H1 (cell line): ENCODE measurements at regions not wholly inside any gene's neighbourhood (a gene's known extent, or its start where the extent isn't known, plus 50 kb on each side); places are given as distances from the start of the nearest gene placed in this dataset.

Experiments used
- CTCF ChIA-PET: fragments of 300-600 bp; sonication (Branson Sonifier 250); formaldehyde crosslinking; loops from one replicate; lab custom pipeline; 2021; ENCODE audit not compliant: partially characterized antibody; lab: Charles Lee
- POLR2A ChIA-PET: fragments of 300-600 bp; sonication (Branson Sonifier 250); formaldehyde crosslinking; loops from one replicate; lab custom pipeline; 2021; ENCODE audit warnings: inconsistent platforms; ENCODE audit not compliant: partially characterized antibody; lab: Charles Lee
- DNase-seq, 2 experiments: peaks; one replicate each; pipeline versions ENCODE4 v3.0.0 to v3.0.0-alpha.2; 2010 to 2022; ENCODE audit warnings: low spot score in 2 of 2, low read depth in 1 of 2, mixed read lengths in 1 of 2
- FAIRE-seq: peaks from 2 replicates; lab custom pipeline; 2011; peaks lifted over from hg19 to GRCh38; lab: Jason Lieb, UNC
- H2AFZ ChIP-seq: 2 replicates; pipeline ENCODE4 v1.8.1; 2012; ENCODE audit warnings: low read length, inconsistent platforms
- H2AK5ac ChIP-seq: 2 replicates; pipeline ENCODE4 v1.6.1; 2013; ENCODE audit warnings: low read depth, low read length
- H2BK120ac ChIP-seq: replicated peaks from 2 replicates; pipeline ENCODE3; 2013; ENCODE audit warnings: low read depth, low read length, inconsistent platforms
- H2BK12ac ChIP-seq: 2 replicates; pipeline ENCODE4 v1.6.1; 2013; ENCODE audit warnings: low read depth, low read length
- H2BK15ac ChIP-seq: 2 replicates; pipeline ENCODE4 v1.6.1; 2013; ENCODE audit warnings: low read length
- H2BK20ac ChIP-seq: 2 replicates; pipeline ENCODE4 v1.6.1; 2013; ENCODE audit warnings: low read length
- H2BK5ac ChIP-seq: 2 replicates; pipeline ENCODE4 v1.6.1; 2013; ENCODE audit warnings: low read depth, low read length
- H3K14ac ChIP-seq: 2 replicates; pipeline ENCODE4 v1.6.1; 2013; ENCODE audit warnings: inconsistent platforms; ENCODE audit not compliant: insufficient read length
- H3K18ac ChIP-seq: 2 replicates; pipeline ENCODE4 v1.6.1; 2013; ENCODE audit warnings: low read length; ENCODE audit errors: extremely low read depth
- H3K23ac ChIP-seq: 2 replicates; pipeline ENCODE4 v1.6.1; 2013; ENCODE audit warnings: inconsistent platforms; ENCODE audit not compliant: insufficient read length
- H3K23me2 ChIP-seq: 2 replicates; pipeline ENCODE4 v1.6.1; 2013; ENCODE audit warnings: low read depth, low read length
- H3K27ac ChIP-seq: 2 replicates; pipeline ENCODE4 v1.6.1; 2011; ENCODE audit warnings: low read depth, low read length, inconsistent platforms
- H3K27me3 ChIP-seq, 4 experiments: replicated peaks in 1 of 4; 1 replicate in 1 of 4; 2 replicates in 3 of 4; pipeline versions ENCODE4 v1.6.1 to v1.8.1; 2011 to 2013; ENCODE audit warnings: low read length in 3 of 4, mild to moderate bottlenecking in 3 of 4, inconsistent platforms in 2 of 4, mixed read lengths in 2 of 4, moderate library complexity in 1 of 4; ENCODE audit not compliant: control insufficient read depth in 3 of 4, insufficient read depth in 3 of 4; ENCODE audit errors: extremely low read depth in 1 of 4
- H3K36me3 ChIP-seq, 4 experiments: 2 replicates each; pipeline versions ENCODE4 v1.6.1 to v1.8.1; 2011 to 2013; ENCODE audit warnings: mild to moderate bottlenecking in 4 of 4, low read length in 3 of 4, moderate library complexity in 2 of 4, control low read depth in 1 of 4, inconsistent platforms in 1 of 4; ENCODE audit not compliant: insufficient read depth in 4 of 4, control insufficient read depth in 2 of 4
- H3K4ac ChIP-seq: replicated peaks from 2 replicates; pipeline ENCODE3; 2013; ENCODE audit warnings: low read length, low read depth, mixed read lengths, inconsistent platforms; ENCODE audit not compliant: insufficient read length
- H3K4me1 ChIP-seq, 4 experiments: replicated peaks in 1 of 4; 1 replicate in 1 of 4; 2 replicates in 3 of 4; pipeline versions ENCODE4 v1.6.1 to v1.8.1; 2011 to 2013; ENCODE audit warnings: low read length in 3 of 4, inconsistent platforms in 2 of 4, mixed read lengths in 1 of 4; ENCODE audit not compliant: insufficient read depth in 4 of 4, control insufficient read depth in 3 of 4
- H3K4me2 ChIP-seq, 2 experiments: 2 replicates each; pipeline versions ENCODE4 v1.6.1 to v1.8.1; 2011 to 2013; ENCODE audit warnings: low read depth in 2 of 2, low read length in 2 of 2, control low read depth in 1 of 2, inconsistent platforms in 1 of 2, mild to moderate bottlenecking in 1 of 2; ENCODE audit not compliant: insufficient read depth in 1 of 2
- H3K4me3 ChIP-seq, 4 experiments: fragments of 200-600, 300-600 bp in 1 of 4; sonication (generic), shearing (Covaris generic), sonication (Bioruptor Twin) in 1 of 4; 2 replicates each; pipeline versions ENCODE4 v1.5.1 to v1.8.1; 2011 to 2016; ENCODE audit warnings: low read length in 4 of 4, low read depth in 3 of 4, control low read depth in 2 of 4, inconsistent platforms in 2 of 4, mild to moderate bottlenecking in 2 of 4, mixed read lengths in 1 of 4, moderate library complexity in 1 of 4; ENCODE audit not compliant: insufficient read depth in 2 of 4; ENCODE audit errors: extremely low read depth in 1 of 4
- H3K56ac ChIP-seq: replicated peaks from 2 replicates; pipeline ENCODE3; 2013; ENCODE audit warnings: low read depth, mild to moderate bottlenecking, mixed read lengths, low read length, inconsistent platforms; ENCODE audit not compliant: insufficient read length
- H3K79me1 ChIP-seq: 2 replicates; pipeline ENCODE4 v1.6.1; 2013; ENCODE audit warnings: low read depth, low read length, control low read depth
- H3K79me2 ChIP-seq, 2 experiments: 2 replicates each; pipeline versions ENCODE4 v1.6.1 to v1.8.1; 2012 to 2013; ENCODE audit warnings: low read length in 2 of 2, mild to moderate bottlenecking in 2 of 2, inconsistent platforms in 1 of 2; ENCODE audit not compliant: insufficient read depth in 2 of 2, control insufficient read depth in 1 of 2
- H3K9ac ChIP-seq, 4 experiments: replicated peaks in 1 of 4; 1 replicate in 1 of 4; 2 replicates in 3 of 4; pipeline versions ENCODE4 v1.6.1 to v1.8.1; 2011 to 2013; ENCODE audit warnings: low read depth in 3 of 4, low read length in 3 of 4, control low read depth in 2 of 4, mild to moderate bottlenecking in 2 of 4, moderate library complexity in 2 of 4, inconsistent platforms in 1 of 4; ENCODE audit errors: extremely low read depth in 1 of 4
- H3K9me3 ChIP-seq, 2 experiments: 2 replicates each; pipeline versions ENCODE4 v1.6.1 to v1.8.1; 2012 to 2013; ENCODE audit warnings: mild to moderate bottlenecking in 2 of 2, moderate library complexity in 2 of 2, control low read depth in 1 of 2, inconsistent platforms in 1 of 2, low read depth in 1 of 2, low read length in 1 of 2, mixed read lengths in 1 of 2; ENCODE audit not compliant: insufficient read depth in 2 of 2
- H4K20me1 ChIP-seq, 2 experiments: replicated peaks in 1 of 2; 2 replicates each; pipeline versions ENCODE3 to v1.8.1; 2011 to 2013; ENCODE audit warnings: inconsistent platforms in 2 of 2, low read length in 2 of 2, mild to moderate bottlenecking in 1 of 2; ENCODE audit not compliant: insufficient read depth in 2 of 2, control insufficient read depth in 1 of 2
- H4K5ac ChIP-seq: 2 replicates; pipeline ENCODE4 v1.6.1; 2013; ENCODE audit warnings: low read length, low read depth, mixed read lengths, inconsistent platforms; ENCODE audit not compliant: insufficient read length
- H4K8ac ChIP-seq: 2 replicates; pipeline ENCODE4 v1.8.0; 2013; ENCODE audit warnings: mild to moderate bottlenecking, moderate library complexity, low read length, inconsistent platforms; ENCODE audit not compliant: insufficient read depth; ENCODE audit errors: extremely low read depth
- H4K91ac ChIP-seq: replicated peaks from 2 replicates; pipeline ENCODE3; 2013; ENCODE audit warnings: low read length, mixed read lengths, inconsistent platforms; ENCODE audit not compliant: insufficient read length
- ATF2 ChIP-seq: IDR thresholded peaks from 2 replicates; pipeline ENCODE4 v1.6.1; 2012; ENCODE audit warnings: low read length, inconsistent platforms
- CTBP2 ChIP-seq: IDR thresholded peaks from 2 replicates; pipeline ENCODE4 v1.7.0; 2011; ENCODE audit warnings: borderline replicate concordance, mild to moderate bottlenecking, moderate library complexity, mixed read lengths, low read length; ENCODE audit not compliant: insufficient read depth, insufficient read length
- E2F6 ChIP-seq: IDR thresholded peaks from 2 replicates; pipeline ENCODE4 v1.6.1; 2012; ENCODE audit warnings: inconsistent platforms
- EGR1 ChIP-seq: IDR thresholded peaks from 2 replicates; pipeline ENCODE4 v1.6.1; 2011; ENCODE audit warnings: low read depth, low read length, borderline replicate concordance
- JUN ChIP-seq: IDR thresholded peaks from 2 replicates; pipeline ENCODE4 v1.6.1; 2011; ENCODE audit warnings: low read depth, mild to moderate bottlenecking, improper control_type of control experiment, low read length
- KDM4A ChIP-seq: IDR thresholded peaks from one replicate; pipeline ENCODE4 v1.7.1; 2012; ENCODE audit warnings: low read depth, mild to moderate bottlenecking, moderate library complexity, low read length, inconsistent platforms; ENCODE audit not compliant: severe bottlenecking
- RXRA ChIP-seq: IDR thresholded peaks from 2 replicates; pipeline ENCODE4 v1.6.1; 2011; ENCODE audit warnings: low read depth, mild to moderate bottlenecking, low read length, moderate library complexity; ENCODE audit not compliant: insufficient read depth
- SP4 ChIP-seq: IDR thresholded peaks from 2 replicates; pipeline ENCODE4 v1.6.1; 2012; ENCODE audit warnings: low read length, inconsistent platforms
- SUZ12 ChIP-seq: fragments of 200-600 bp; sonication (generic); IDR thresholded peaks from 2 replicates; pipeline ENCODE4 v1.6.1; 2012; ENCODE audit warnings: mild to moderate bottlenecking, inconsistent platforms, low read length, moderate library complexity, mixed read lengths
- TBP ChIP-seq: IDR thresholded peaks from 2 replicates; pipeline ENCODE4 v1.6.1; 2011; ENCODE audit warnings: low read depth, low read length, improper control_type of control experiment
- WGBS, 2 experiments: shearing (Covaris generic) in 1 of 2; methylation state at CpG; one replicate each; pipeline versions ENCODE4 v1.1.6 to v1.1.7; 2013 to 2015; ENCODE audit warnings: low lambda C conversion rate in 2 of 2, mixed read lengths in 2 of 2, inconsistent platforms in 1 of 2, low coverage in 1 of 2, missing lambda C conversion rate in 1 of 2; ENCODE audit not compliant: insufficient replicate concordance in 2 of 2, insufficient coverage in 1 of 2, insufficient read length in 1 of 2; ENCODE audit errors: extremely low coverage in 1 of 2, missing lambda C conversion rate in 1 of 2; 5-methylcytosine and 5-hydroxymethylcytosine counted together

- Histone ChIP-seq H3K56ac (no peak overlapping the region), H3K27me3 (no peaks in the 10 kb centered on the region), H2BK20ac (no peak overlapping the region), H4K20me1 (no peaks in the 10 kb centered on the region), H3K4ac (no peak overlapping the region), H3K4me3 (no peak overlapping the region), H3K23ac (no peak overlapping the region), H2BK15ac (no peak overlapping the region), H3K4me2 (no peak overlapping the region), H2AK5ac (no peak overlapping the region), H4K5ac (no peak overlapping the region), H3K4me1 (no peaks in the 10 kb centered on the region), H3K9ac (no peak overlapping the region), H4K91ac (no peak overlapping the region), H3K79me2 (no peaks in the 10 kb centered on the region), H2BK12ac (no peak overlapping the region), H2AFZ (no peak overlapping the region), H2BK120ac (no peak overlapping the region), H4K8ac (no peak overlapping the region), H3K9me3 (no peaks in the 10 kb centered on the region), H3K27ac (no peak overlapping the region), H3K23me2 (no peaks in the 10 kb centered on the region), H3K79me1 (no peaks in the 10 kb centered on the region), H3K36me3 (no peaks in the 10 kb centered on the region), H3K18ac (no peak overlapping the region), H3K14ac (no peak overlapping the region), H2BK5ac (no peak overlapping the region)
- FAIRE-seq (no peak), DNase-seq (no peak)
- CTCF ChIA-PET, result no interaction called here
- POLR2A ChIA-PET, result no interaction called here
- WGBS, 2 experiments, result 80% methylated on average over 1 of the region's 1 CpG; no CpG with 5 or more reads in 1 of the 2 experiments
- no peak for TF ChIP-seq E2F6
- no peak for TF ChIP-seq CTBP2
- TF ChIP-seq SP4, result no peak
- TF ChIP-seq RXRA, result no peak
- TF ChIP-seq EGR1, result no peak
- no peak for TF ChIP-seq KDM4A
- TF ChIP-seq SUZ12, result no peak
- no peak for TF ChIP-seq TBP
- no peak for TF ChIP-seq ATF2
- no peak for TF ChIP-seq JUN
These were observed 271.3 kb downstream of the STK31 start for GRCh38 chr7:23981314-23981713.
